Heart left ventricle (tissue), 16 donors: ENCODE measurements at regions not wholly inside any gene's neighbourhood (a gene's known extent, or its start where the extent isn't known, plus 50 kb on each side); places are given as distances from the start of the nearest gene placed in this dataset.

Source experiments
- ATAC-seq, 4 donors: fragments of 200-7000 bp; cut with Tn5 transposase; one replicate each; pipeline ENCODE4 v1.9.1; 2020 to 2022; ENCODE audit warnings: moderate library complexity in 4 of 4, mild to moderate bottlenecking in 3 of 4, moderate number of reproducible peaks in 1 of 4
- DNase-seq, 5 donors: peaks; one replicate each; pipeline ENCODE4 v3.0.0-alpha.2; 2020
- H3K27ac ChIP-seq, 12 donors: fragments of 200-600 bp; sonication (generic) in 4 of 12; one replicate each; pipeline versions ENCODE4 v1.5.0 to v1.8.0; 2016 to 2022; ENCODE audit warnings: mild to moderate bottlenecking in 2 of 12
- H3K27me3 ChIP-seq, 9 donors: fragments of 200-600 bp; sonication (generic) in 2 of 9; one replicate each; pipeline versions ENCODE4 v1.5.1 to v1.8.0; 2016 to 2022; ENCODE audit warnings: mild to moderate bottlenecking in 3 of 9
- H3K36me3 ChIP-seq, 9 donors: fragments of 200-600 bp; sonication (generic) in 2 of 9; one replicate each; pipeline versions ENCODE4 v1.5.0 to v1.8.0; 2018 to 2022; ENCODE audit warnings: mild to moderate bottlenecking in 2 of 9
- H3K4me1 ChIP-seq, 12 donors: fragments of 200-600 bp; sonication (generic) in 4 of 12; one replicate each; pipeline versions ENCODE4 v1.5.0 to v1.8.0; 2016 to 2022; ENCODE audit warnings: mild to moderate bottlenecking in 3 of 12
- H3K4me3 ChIP-seq, 12 donors: fragments of 200-600 bp; sonication (generic) in 4 of 12; one replicate each; pipeline versions ENCODE4 v1.5.0 to v1.8.0; 2017 to 2022; ENCODE audit warnings: mild to moderate bottlenecking in 9 of 12, moderate library complexity in 4 of 12
- H3K9me3 ChIP-seq, 12 donors: fragments of 200-600 bp; sonication (generic) in 4 of 12; one replicate each; pipeline versions ENCODE4 v1.5.0 to v1.8.0; 2016 to 2022; ENCODE audit warnings: mild to moderate bottlenecking in 1 of 12
- POLR2A ChIP-seq, 2 donors: fragments of 450-650 bp; IDR thresholded peaks; one replicate each; pipeline ENCODE4 v1.6.1; 2017; ENCODE audit warnings: antibody characterized with exemption in 2 of 2, mild to moderate bottlenecking in 2 of 2, moderate library complexity in 2 of 2
- WGBS, 4 donors: extraction: QIAGEN DNeasy Blood & Tissue Kit in 2 of 4; methylation state at CpG; one replicate each; pipeline versions ENCODE4 v1.1.5 to v1.1.7; 2013 to 2018; 5-methylcytosine and 5-hydroxymethylcytosine counted together
- intact Hi-C, 10 donors: fragments of 100-400 bp; cut with DNase I; formaldehyde crosslinking; loops; one replicate each; pipeline versions ENCODE4 v1.11.1 to v1.14.2; 2022
- TF ChIP-seq, protein P1 (sequence below), 12 donors: fragments of 200-600 bp; sonication (generic) in 4 of 12; IDR thresholded peaks; one replicate each; pipeline versions ENCODE4 v1.5.0 to v1.8.0; 2018 to 2022; ENCODE audit warnings: antibody characterized with exemption in 12 of 12, mild to moderate bottlenecking in 5 of 12
- donor health status: ischemic (EF 13 %, LVEDD 7.1; RV severe dilation, severe dysfunction).
- donor health status: healthy with polysubstance abuse.
- donor health status: DM: no; HTN: yes; CAD: no.
- donor health status: DM: no; HTN: no; CAD: no.
- donor health status: ischemic (EF 25% LVEDD 6.9; RV normal size, moderate dysfunction).
- donor health status: ischemic (EF 25% LVEDD 5.7; RV mildly dilated, moderate dysfunction).
- donor health status: healthy.
- donor health status: DM: yes; HTN: yes; CAD: no.
- donor health status: ischemic (EF 35%, LVEDD 5.7; RV mildly dilated, moderate dysfunction).
- donor health status: nonischemic (EF 11% LVEDD 7.7; RV severe dilation, severe dysfunction).
- donor health status: DM: yes; HTN: yes; CAD: no.
- donor health status: PGD.
- donor health status: ischemic (EF 29% LVEDD 5.4; RV normal size, mild dysfunction).
- donor health status: nonischemic (EF 23%, LVEDD 6.1; RV moderate dilation, normal function).

DNA sequence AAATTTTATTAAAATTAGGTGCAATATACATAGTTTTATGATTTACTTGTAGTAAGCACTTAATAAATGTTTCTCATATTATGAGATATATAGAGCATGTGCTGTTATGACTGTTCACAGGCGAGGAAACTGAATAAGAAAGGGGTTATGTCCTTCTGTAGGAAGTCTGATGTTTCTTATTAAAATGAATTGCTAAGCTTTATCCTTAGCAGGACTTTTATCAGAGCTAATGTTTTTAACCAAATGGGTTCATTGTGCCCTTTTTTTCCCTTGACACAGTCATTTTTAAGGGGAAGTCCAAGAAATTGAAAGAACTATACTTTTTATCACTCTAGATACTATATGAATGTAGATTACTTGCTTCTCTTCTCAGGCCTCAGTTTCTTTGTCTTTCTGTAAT, 285.2 kb downstream of the PTPRC start:
- ATAC-seq (no peak), DNase-seq (no peak)
- Histone ChIP-seq H3K36me3 (no peaks in the 10 kb centered on the region), H3K9me3 (no peaks in the 10 kb centered on the region), H3K27ac (peak overlapping the region in 1 of 12 donors; percentile 89), H3K4me1 (peaks cover 0 to 85% (median 12%) of the 10 kb centered on the region in 12 donors), H3K27me3 (no peaks in the 10 kb centered on the region), H3K4me3 (no peak overlapping the region)
- intact Hi-C loops = no loop called here
- WGBS, 4 donors = 93 to 95% (median 93%) methylated on average over 1 of the region's 1 CpG
- TF ChIP-seq POLR2A (IDR thresholded peaks at IDR 0.05) = no peak
- TF ChIP-seq, protein P1, sequence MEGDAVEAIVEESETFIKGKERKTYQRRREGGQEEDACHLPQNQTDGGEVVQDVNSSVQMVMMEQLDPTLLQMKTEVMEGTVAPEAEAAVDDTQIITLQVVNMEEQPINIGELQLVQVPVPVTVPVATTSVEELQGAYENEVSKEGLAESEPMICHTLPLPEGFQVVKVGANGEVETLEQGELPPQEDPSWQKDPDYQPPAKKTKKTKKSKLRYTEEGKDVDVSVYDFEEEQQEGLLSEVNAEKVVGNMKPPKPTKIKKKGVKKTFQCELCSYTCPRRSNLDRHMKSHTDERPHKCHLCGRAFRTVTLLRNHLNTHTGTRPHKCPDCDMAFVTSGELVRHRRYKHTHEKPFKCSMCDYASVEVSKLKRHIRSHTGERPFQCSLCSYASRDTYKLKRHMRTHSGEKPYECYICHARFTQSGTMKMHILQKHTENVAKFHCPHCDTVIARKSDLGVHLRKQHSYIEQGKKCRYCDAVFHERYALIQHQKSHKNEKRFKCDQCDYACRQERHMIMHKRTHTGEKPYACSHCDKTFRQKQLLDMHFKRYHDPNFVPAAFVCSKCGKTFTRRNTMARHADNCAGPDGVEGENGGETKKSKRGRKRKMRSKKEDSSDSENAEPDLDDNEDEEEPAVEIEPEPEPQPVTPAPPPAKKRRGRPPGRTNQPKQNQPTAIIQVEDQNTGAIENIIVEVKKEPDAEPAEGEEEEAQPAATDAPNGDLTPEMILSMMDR (IDR thresholded peaks at IDR 0.05) = no peak

DNA sequence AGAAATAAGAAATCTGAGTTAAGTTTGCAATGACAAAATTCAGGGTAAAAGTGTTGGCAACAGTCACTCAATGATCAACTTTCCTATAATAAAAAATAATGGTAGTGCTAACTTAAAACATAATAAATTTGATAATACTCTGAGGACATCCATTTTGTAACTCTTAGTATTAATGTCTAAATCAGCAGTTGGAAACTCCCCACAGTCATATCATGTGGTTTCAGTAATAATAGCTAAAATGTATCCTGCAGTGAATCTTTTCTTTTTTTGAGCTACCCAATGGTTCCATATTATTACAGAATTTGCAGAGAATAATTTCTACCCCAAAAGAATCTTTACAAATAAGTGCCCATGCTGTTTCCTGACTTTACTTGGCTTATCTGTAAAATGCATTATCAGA, 286.7 kb downstream of the PTPRC start:
- no peaks in the 10 kb centered on the region for H3K36me3 ChIP-seq
- TF ChIP-seq POLR2A (IDR thresholded peaks at IDR 0.05) = no peak
- DNase-seq = no peak
- peak overlapping the region in 1 of 12 donors; percentile 89 for H3K27ac ChIP-seq
- peaks cover 0 to 83% (median 17%) of the 10 kb centered on the region in 12 donors for H3K4me1 ChIP-seq
- H3K4me3 ChIP-seq = no peak overlapping the region
- intact Hi-C loops = no loop called here
- H3K9me3 ChIP-seq = no peaks in the 10 kb centered on the region
- H3K27me3 ChIP-seq = no peaks in the 10 kb centered on the region
- no peak for ATAC-seq

DNA sequence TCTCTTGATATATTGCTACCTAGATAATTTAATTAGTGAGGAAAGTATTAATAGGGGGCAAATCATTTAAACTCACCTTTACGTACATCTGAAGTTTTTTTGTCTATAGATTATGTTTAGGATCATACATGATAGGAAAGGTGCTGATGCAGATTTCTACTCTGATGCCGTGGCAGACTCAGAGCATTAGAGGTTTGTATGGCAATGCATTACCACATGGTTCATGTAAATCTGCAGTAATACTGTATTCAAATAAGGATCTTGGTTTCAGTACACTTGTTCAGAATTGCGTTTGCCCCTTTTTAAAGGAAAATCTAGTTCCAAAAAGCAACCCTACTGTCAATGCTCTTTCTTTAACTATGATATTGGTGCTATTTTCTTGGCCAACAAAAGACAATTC, 288.3 kb downstream of the PTPRC start:
- Histone ChIP-seq H3K4me3 (no peak overlapping the region), H3K27ac (no peak overlapping the region), H3K4me1 (peaks cover 0 to 86% (median 24%) of the 10 kb centered on the region in 12 donors), H3K36me3 (no peaks in the 10 kb centered on the region), H3K9me3 (no peaks in the 10 kb centered on the region), H3K27me3 (no peaks in the 10 kb centered on the region)
- intact Hi-C loops = no loop called here
- no peak for TF ChIP-seq POLR2A (IDR thresholded peaks at IDR 0.05)
- TF ChIP-seq, protein P1 (IDR thresholded peaks at IDR 0.05) = no peak
- ATAC-seq = no peak
- no peak for DNase-seq
- WGBS, 4 donors = 87 to 94% (median 93%) methylated on average over 3 of the region's 3 CpGs

DNA sequence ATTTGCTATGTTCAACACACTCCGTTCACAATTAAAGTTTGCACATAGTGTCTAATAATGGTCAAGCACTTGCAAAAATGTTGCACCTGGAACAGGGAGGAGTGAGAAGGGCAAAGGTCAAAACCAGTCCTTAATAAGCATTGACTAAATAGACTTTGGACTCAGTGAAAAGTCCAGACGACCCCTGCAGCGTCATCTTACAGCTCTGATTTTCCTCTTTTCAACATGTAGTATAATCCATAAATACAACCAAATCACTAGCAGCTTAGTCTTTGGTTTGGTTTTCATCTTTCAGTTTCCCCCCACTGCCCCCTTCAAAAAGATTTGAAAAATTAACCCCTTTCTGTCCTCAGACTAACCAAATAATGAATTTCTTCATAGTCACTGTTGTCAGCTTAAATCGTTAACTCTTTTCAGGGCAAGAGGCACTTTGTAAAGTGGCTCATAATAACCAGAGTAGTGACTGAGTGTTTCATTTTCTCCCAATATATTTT, 290.3 kb downstream of the PTPRC start:
- H3K27me3 ChIP-seq = no peaks in the 10 kb centered on the region
- TF ChIP-seq, protein P1 (IDR thresholded peaks at IDR 0.05) = no peak
- no peak for TF ChIP-seq POLR2A (IDR thresholded peaks at IDR 0.05)
- H3K4me1 ChIP-seq = peaks cover 0 to 89% (median 27%) of the 10 kb centered on the region in 12 donors
- ATAC-seq = no peak
- no peaks in the 10 kb centered on the region for H3K36me3 ChIP-seq
- H3K27ac ChIP-seq = peak overlapping the region in 2 of 12 donors; percentile 50 to 91
- peak overlapping the region in 3 of 12 donors; percentile 41 to 46 (median 45) for H3K4me3 ChIP-seq
- no peak for DNase-seq
- intact Hi-C loops = no loop called here
- WGBS, 4 donors = 57 to 70% (median 63%) methylated on average over 4 of the region's 4 CpGs
- H3K9me3 ChIP-seq = no peaks in the 10 kb centered on the region
